Inflammatory macrophage treated with lipopolysaccharide for 1 hour (primary cell): ENCODE measurements at regions not wholly inside any gene's neighbourhood (a gene's known extent, or its start where the extent isn't known, plus 50 kb on each side); places are given as distances from the start of the nearest gene placed in this dataset.

ENCODE experiments used
- DNase-seq, 2 donors: peaks; one replicate each; pipeline ENCODE4 v3.0.0-alpha.2; 2020 to 2022

- no peak for DNase-seq
Measured at GRCh38 chr6:87995461-87995860, 52.2 kb upstream of the SPACA1 start.

GRCh38 chr6:87993356-87993755, 54.3 kb upstream of the SPACA1 start:
- no peak for DNase-seq

- no peak for DNase-seq
Measured at GRCh38 chr6:87990871-87991270, 56.8 kb upstream of the SPACA1 start.

DNA sequence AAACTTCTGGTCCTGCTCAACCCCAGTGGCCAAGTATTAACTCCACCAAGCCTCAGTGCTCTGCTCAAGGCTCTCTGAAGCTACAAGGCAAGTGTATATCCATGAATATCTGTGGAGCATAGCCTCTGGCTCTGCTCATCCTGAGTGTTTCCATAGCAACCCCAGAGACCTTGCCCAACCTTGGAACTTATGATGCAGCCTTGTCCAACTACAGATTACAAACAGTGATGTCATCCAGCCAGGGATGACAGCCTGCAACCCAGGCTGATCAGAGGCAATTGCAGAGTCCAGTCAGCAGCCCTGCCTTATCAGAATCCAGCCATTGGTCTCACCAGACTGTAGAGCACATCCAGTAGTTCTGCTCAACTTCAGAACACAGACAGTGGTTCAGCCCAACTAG, 65.5 kb upstream of the SPACA1 start:
- DNase-seq: no peak

DNA sequence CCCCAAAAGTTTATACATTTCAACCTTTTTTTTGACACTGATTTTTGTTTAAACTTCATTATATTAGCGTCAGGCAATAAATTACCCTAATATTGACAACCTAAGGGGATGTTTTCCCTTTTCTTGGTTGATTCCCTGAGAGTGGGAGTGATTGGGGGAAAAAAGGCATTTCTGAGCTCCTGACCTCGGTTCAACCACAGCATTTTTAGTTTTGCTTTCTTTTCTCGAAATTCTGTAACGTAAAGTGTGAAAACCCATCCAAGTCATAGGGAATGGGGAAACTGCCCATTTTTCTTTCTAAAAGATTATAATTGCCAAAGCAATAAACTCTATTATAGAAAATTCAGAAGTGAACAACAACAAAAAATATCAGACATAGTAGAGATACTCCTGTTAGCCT, 67.9 kb upstream of the SPACA1 start:
- DNase-seq: no peak

GRCh38 chr6:87976616-87977015, 71.0 kb upstream of the SPACA1 start:
- DNase-seq: no peak

DNA sequence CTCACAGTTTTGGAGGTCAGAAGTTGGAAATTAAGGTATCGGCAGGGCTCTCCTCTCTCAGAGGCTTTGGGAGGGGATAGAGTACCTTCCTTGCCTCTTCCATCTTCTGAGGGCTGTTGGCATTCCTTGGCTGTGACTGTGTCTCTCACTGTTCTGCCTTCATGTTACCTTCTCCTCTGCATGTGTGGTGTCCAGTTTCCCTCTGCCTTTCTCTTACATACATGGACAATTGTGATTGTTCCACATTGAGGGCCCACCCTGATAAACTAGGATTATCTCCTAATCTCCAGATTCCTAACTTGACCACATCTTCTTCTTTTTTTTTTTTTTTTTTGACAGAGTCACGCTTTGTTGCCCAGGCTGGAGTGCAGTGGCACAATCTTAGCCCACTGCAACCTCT, 72.1 kb upstream of the SPACA1 start:
- no peak for DNase-seq

DNA sequence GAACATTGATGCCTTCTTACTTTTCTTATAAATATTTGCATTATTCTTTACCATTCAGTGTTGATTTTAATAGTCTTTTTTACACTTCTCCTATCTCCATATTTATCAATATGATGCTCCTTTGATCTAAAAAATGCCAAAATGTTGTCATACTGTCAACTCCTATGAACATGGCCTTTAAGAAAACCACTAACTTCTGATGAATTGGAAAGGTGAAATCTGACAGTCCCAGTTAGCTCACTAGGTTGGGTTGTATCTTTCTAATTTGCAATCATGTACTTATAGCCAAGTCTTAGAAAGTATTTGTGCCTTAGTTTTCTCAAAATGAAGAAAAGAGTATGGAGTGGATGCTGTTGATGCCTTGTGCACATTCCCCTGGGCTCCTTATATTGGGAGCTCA, 75.4 kb upstream of the SPACA1 start:
- DNase-seq: no peak

DNA sequence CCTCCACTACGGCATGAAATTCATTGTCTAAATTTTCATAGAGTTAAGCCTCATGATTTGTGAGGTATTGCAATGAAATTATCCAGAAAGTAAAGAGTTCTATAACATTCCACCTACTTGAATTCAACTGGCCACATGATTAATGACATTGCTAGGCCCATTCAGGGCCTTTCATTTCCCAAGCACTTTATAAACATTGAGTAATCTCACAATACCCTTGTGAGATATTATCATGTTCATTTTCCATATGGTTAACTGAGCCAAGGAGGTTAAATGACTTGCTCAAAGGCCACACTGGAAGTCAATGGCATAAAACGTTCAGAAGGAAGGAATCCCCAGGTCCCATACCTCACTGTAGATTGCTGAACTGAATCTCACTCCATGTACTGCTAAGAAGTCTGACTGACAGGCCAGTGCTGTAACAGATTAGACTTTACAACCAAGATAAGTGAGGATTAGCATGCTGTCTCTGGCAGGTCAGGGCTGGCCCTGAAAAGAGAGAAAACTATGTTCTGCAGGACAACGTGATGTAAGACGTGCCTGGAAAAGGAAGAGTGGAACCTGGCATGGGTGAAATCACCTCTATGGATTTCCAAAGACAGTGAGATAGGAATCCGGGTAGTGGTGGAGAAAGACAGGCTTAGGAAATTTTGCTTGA, 75.9 kb upstream of the SPACA1 start:
- DNase-seq: no peak

GRCh38 chr6:87968435-87969278, 79.0 kb upstream of the SPACA1 start:
- DNase-seq: no peak

DNA sequence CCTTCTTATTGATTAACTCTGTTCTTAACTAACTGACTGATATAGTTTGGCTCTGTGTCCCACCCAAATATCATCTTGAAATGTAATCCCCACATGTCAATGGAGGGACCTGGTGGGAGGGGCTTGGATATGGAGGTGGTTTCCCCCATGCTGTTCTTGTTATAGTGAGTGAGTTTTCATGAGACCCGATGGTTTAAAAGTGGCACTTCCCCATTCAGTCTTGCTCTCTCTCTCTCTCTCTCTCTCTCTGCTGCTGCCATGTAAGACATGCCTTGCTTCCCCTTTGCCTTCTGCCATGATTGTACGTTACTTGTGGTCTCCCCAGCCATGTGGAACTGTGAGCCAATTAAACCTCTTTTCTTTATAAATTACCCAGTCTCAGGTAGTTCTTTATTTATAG, 81.8 kb upstream of the SPACA1 start:
- DNase-seq: no peak

DNA sequence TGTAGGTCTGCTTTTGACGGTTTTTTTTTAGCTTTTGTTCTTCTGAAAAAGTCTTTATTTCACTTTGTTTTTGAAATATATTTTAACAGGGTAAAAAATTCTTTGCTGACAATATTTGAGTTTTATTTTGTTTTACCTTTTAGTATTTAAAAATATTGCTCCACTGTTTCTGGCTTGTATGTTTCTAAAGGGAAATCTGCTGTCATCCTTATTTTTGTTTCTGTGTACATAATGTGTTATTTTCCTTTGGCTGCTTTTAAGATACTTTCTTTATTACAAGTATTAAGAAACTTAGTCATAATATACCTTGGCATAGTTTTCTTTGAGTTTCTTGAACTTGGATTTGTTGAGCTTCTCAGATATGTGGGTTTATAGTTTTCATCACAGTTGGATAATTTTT, 88.6 kb upstream of the SPACA1 start:
- no peak for DNase-seq

DNA sequence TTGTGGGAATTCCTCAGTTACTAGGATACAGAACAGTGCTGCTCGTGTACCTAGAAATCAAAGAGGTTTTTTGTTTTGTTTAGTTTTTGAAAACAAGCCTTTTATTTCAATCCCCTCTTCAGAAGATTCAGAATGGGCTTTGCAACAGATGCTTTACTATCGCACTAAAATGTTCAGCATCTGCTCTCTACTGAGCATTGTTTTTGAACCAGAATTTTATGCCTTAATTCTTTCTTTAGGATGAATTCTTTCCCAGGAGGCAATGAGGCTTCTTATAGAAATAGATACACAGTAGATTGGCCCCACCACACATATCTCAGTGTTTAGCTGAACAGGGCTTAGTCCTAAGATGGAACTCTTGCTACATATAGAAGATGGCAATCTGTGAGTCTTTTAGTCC, 95.9 kb upstream of the SPACA1 start:
- DNase-seq: no peak

GRCh38 chr6:87950614-87951013, 97.0 kb upstream of the SPACA1 start:
- DNase-seq: no peak

GRCh38 chr6:87949194-87949593, 98.4 kb upstream of the SPACA1 start:
- DNase-seq: no peak

DNA sequence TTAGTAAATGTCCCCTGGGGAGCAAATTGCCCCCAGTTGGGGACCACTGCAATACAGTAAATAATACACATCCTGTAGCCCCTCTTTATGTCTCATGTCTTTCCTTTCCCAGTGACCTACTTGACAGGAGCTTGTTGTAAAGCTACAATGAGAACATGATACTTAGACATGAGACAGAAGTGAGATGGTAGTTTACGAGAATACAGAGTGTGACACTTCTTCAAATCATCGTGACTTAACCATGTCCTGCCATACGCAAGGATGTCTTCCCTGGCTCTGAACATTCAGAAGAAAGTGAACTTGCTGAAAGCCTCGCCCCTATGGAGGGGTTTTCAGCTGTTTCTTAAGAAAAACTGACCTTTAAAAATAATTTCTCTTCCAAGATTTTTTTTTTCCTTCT, 101.0 kb upstream of the SPACA1 start:
- no peak for DNase-seq

DNA sequence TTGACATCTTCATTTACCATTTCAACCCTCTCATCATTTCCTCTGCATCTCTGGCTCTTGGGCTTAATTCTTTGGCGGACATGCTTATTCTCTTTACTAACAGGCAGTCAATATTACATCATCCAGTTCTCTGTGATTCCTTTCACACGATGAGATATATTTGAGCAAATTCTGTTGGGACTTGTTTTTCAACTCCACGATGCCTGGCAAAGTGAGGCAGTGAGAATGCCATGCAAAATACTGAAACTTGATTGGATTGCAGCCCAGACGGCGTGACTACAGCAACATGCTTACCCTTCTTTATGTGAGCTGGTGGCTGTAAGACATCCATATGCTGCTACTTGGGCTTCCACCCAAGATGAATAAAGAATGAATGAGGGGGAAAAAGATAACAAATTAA, 101.7 kb upstream of the SPACA1 start:
- no peak for DNase-seq

DNA sequence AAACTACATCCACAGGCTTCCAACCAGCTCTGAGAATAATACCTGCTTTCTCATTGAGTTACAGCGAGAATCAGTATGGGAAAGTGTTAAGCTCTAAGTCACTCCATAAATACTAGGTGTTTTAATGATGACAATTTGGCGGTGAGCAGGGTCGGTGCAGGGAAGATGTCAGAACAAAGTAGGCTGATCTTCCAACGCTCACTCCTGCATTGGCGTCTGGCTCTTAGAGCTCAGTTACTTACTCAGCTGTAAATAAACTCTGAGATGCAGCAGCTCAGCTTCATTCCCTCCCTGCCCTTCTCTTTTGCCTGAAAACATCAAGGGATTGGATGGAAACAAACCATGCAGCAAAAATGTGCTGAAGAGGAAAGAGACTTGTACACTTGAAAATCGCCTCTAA, 102.5 kb upstream of the SPACA1 start:
- no peak for DNase-seq

GRCh38 chr6:87944541-87944954, 103.1 kb upstream of the SPACA1 start:
- no peak for DNase-seq

DNA sequence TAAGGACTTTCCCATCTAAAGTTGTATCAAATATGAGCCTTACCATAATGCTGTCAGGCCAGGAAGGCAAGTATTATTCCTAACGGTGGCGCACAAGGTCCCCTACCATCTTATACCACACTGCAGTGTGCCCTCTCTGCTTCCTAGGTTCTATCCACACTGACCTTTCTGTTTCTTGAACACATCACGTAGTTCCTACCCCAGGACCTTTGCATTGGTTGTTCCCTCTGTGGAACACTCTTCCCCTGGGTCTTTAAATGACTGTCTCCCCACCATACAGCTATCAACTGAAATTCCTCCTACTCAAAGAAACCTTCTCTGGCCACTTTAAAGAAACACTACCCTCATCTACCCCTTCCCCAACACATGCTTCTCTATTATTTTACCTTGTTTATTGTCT, 104.5 kb upstream of the SPACA1 start:
- no peak for DNase-seq

GRCh38 chr6:87941556-87942358, 105.9 kb upstream of the SPACA1 start:
- DNase-seq: no peak

DNA sequence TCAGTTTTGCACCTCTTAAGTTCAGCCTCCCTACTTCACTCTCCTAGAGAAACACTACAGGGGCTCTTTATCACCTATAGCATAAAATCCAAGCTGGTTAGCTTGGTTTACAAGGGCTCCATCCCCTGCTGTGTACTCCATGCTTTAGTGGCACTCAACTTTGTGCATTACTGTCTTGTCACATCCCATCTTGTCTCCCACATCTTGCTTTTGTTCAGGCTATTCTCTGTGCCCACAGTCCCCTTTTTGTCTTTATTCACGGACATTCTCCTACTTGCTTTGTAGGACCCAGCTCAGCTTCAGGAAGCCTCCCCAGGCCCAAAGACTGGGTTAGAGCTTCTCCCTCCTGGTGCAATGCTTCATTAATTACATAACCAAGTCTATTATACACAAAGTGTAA, 107.9 kb upstream of the SPACA1 start:
- DNase-seq: no peak

GRCh38 chr6:87938287-87938686, 109.4 kb upstream of the SPACA1 start:
- DNase-seq: no peak

- DNase-seq: no peak
Measured at GRCh38 chr6:87936065-87936464, 111.6 kb upstream of the SPACA1 start.
